ENCODE measurements at regions not wholly inside any gene's neighbourhood (a gene's known extent, or its start where the extent isn't known, plus 50 kb on each side); places are given as distances from the start of the nearest gene placed in this dataset.
A peak's percentile ranks its signal among the peaks of the same experiment; 100 is the strongest.

DNA sequence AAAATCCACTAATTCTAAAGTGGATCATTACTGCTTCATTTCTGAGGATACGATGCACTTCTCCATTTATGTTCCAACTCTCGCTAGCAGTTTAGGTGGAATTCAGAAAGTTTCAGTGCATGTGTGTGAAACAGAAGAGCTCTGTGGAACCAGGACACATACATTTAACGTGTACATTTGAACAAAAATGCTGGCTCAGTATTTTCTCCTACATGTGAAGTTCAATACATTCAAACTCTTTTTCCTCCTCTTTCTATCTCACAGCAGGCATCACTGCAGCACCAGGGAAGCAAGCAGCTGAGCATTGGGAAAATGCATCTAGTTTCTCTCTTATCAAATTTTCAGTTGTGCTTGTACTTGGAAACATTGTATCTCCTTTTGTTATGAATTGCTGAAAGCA is 169.4 kb upstream of the CNTN1 start:
- Histone ChIP-seq H3K27me3 (no peaks in the 10 kb centered on the region), H3K36me3 (no peaks in the 10 kb centered on the region), H3K4me1 (peaks cover 11 to 50% (median 31%) of the 10 kb centered on the region in 10 experiments; a peak in 19 of 20 replicates), H3K4me3 (no peak overlapping the region), H3K9ac (no peak overlapping the region), H3K27ac (no peak overlapping the region), H3K4me2 (no peak overlapping the region), H4K20me1 (no peaks in the 10 kb centered on the region), H3K9me3 (replicated peaks in 1 of 11) (no peaks in the 10 kb centered on the region)
- no peak for TF ChIP-seq Cebpa-rat (IDR thresholded peaks at IDR 0.05)

DNA sequence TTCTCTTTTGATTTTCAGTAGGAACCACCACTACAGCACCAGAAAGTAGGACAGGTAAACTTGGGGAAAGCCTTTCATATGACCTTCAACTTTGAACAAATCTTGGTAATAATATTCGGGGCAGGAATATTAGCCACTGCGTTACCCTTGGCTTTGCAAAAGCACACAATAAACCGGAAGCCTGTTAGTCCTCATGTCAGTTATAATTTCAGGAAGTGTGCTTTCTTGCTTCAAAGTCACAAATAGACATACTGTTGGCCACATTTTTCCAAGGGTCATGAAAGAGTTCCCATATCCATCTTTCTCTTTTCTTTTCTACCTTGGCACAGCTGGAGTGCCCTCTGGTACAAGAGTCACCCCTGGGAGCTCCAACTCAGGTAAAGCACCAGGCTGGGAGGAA is 167.2 kb upstream of the CNTN1 start:
- no peak for TF ChIP-seq Cebpa-rat (IDR thresholded peaks at IDR 0.05)
- no peaks in the 10 kb centered on the region for H3K27me3 ChIP-seq
- peak overlapping the region in 8 of 11 experiments; percentile 39 to 59 (median 52); a peak in 17 of 22 replicates for H3K27ac ChIP-seq
- H4K20me1 ChIP-seq = no peaks in the 10 kb centered on the region
- no peak overlapping the region for H3K4me3 ChIP-seq
- H3K4me2 ChIP-seq = peak overlapping the region; percentile 13 to 70 (median 55); a peak in 20 of 22 replicates
- H3K9me3 ChIP-seq (replicated peaks in 1 of 11) = no peaks in the 10 kb centered on the region
- H3K4me1 ChIP-seq = peaks cover 11 to 39% (median 27%) of the 10 kb centered on the region in 10 experiments; a peak in 19 of 20 replicates
- no peaks in the 10 kb centered on the region for H3K36me3 ChIP-seq
- no peak overlapping the region for H3K9ac ChIP-seq

DNA sequence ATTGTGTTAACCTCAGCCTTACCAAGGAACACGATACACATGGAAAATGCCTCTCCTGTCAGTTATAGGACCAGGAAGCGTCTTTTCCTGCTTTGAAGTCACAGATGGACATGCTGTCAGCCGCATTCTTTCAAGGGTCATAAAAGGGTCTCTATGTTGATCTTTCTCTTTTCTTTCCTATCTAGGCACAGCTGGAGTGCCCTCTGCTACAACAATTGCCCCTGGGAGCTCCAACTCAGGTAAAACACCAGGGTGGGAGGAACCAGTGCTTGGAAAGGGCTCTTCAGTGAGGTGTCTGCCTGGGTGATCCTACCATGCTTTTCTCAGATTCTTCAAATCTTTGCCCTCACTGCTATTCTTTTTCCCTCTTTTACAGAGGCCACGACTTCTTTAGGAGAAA is 157.4 kb upstream of the CNTN1 start:
- Histone ChIP-seq H3K4me1 (no peaks in the 10 kb centered on the region), H3K27me3 (no peaks in the 10 kb centered on the region), H4K20me1 (no peaks in the 10 kb centered on the region), H3K4me2 (no peak overlapping the region), H3K4me3 (no peak overlapping the region), H3K36me3 (no peaks in the 10 kb centered on the region), H3K27ac (no peak overlapping the region), H3K9me3 (replicated peaks in 1 of 11) (no peaks in the 10 kb centered on the region), H3K9ac (no peak overlapping the region)
- no peak for TF ChIP-seq Cebpa-rat (IDR thresholded peaks at IDR 0.05)

DNA sequence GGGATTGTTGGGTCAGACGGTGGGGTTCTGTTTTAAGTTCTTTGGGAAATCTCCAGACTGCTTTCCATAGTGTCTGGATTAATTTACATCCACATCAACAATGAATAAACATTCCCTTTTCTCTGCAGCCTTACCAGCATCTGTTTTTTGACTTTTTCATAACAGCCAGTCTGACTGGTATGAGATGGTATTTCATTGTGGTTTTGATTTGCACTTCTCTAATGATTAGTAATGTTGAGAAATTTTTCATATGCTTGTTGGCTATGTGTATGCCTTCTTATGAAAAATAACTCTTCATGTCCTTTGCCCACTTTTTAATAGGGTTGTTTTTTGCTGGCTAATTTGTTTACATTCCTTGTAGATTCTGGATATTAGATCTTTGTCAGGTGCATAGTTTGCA is 140.8 kb upstream of the CNTN1 start:
- no peak overlapping the region for H3K4me2 ChIP-seq
- no peaks in the 10 kb centered on the region for H3K36me3 ChIP-seq
- no peaks in the 10 kb centered on the region for H3K4me1 ChIP-seq
- no peak for TF ChIP-seq Cebpa-rat (IDR thresholded peaks at IDR 0.05)
- peaks cover 0 to 5% (median 0%) of the 10 kb centered on the region in 11 experiments; a peak in 1 of 22 replicates for H3K9me3 ChIP-seq (replicated peaks in 1 of 11)
- no peak overlapping the region for H3K4me3 ChIP-seq
- no peak overlapping the region for H3K27ac ChIP-seq
- H4K20me1 ChIP-seq = no peaks in the 10 kb centered on the region
- H3K27me3 ChIP-seq = no peaks in the 10 kb centered on the region
- H3K9ac ChIP-seq = no peak overlapping the region

DNA sequence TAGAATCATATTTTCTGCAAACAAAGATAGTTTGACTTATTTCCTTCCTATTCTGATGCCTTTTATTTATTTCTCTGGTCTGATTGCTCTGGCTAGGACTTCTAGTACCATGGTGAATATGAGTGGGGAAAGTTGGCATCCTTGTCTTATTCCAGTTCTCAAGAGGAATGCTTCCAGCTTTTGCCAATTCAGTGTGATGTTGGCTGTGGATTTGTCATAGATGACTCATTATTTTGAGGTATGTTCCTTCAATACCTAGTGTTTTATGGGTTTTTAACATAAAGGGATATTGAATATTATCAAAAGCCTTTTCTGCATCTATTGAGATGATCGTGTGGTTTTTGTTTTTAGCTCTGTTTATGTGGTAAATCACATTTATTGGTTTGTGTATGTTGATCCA is 139.4 kb upstream of the CNTN1 start:
- Histone ChIP-seq H3K27ac (no peak overlapping the region), H3K9ac (no peak overlapping the region), H3K4me1 (no peaks in the 10 kb centered on the region), H3K27me3 (no peaks in the 10 kb centered on the region), H3K9me3 (replicated peaks in 1 of 11) (peaks cover 0 to 5% (median 0%) of the 10 kb centered on the region in 11 experiments; a peak in 1 of 22 replicates), H4K20me1 (no peaks in the 10 kb centered on the region), H3K4me3 (no peak overlapping the region), H3K36me3 (no peaks in the 10 kb centered on the region), H3K4me2 (no peak overlapping the region)
- TF ChIP-seq Cebpa-rat (IDR thresholded peaks at IDR 0.05) = no peak

DNA sequence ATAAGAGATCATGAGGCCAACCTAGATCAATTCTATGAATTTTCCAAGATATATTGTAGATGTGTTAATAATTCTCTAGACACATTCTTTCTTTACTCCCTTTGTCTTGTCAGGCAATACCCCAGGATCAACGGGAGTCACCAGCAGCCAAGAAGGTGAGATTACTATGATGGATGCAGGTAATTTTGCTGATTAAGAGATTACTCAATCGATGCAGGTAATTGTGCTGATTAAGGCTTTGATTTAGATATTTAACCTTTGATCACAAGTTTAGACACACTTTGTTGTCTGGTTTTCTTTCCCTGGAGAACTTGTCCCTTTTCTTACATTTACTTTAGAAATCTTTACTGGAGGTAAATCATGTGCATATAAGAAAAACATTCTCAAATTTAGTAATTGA is 134.3 kb upstream of the CNTN1 start:
- no peak for TF ChIP-seq Cebpa-rat (IDR thresholded peaks at IDR 0.05)
- H3K9me3 ChIP-seq (replicated peaks in 1 of 11) = no peaks in the 10 kb centered on the region
- no peak overlapping the region for H3K27ac ChIP-seq

DNA sequence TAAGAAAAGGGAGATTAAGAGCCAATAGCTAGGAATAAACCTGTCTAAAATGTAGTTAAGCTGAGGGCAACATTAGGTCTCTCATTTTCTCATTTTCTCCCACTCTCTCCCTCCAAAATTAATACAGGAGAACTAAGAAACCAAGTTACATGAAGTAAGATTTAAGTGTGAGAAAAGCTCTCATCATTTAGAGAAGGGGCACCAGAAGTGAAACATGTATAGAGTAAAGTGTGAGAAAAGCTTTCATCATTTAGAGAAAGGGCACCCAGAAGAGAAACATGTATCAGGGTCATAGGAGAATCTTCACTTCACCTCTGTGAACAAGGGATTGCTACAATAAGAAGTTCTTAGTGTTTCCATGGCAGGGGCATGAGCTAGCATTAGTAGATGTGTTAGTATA is 132.4 kb upstream of the CNTN1 start:
- Histone ChIP-seq H3K4me2 (no peak overlapping the region), H3K9me3 (replicated peaks in 1 of 11) (no peaks in the 10 kb centered on the region), H3K4me3 (no peak overlapping the region), H3K36me3 (no peaks in the 10 kb centered on the region), H4K20me1 (no peaks in the 10 kb centered on the region), H3K27me3 (no peaks in the 10 kb centered on the region), H3K4me1 (no peaks in the 10 kb centered on the region), H3K27ac (no peak overlapping the region), H3K9ac (no peak overlapping the region)
- TF ChIP-seq Cebpa-rat (IDR thresholded peaks at IDR 0.05) = no peak

More for the DNA sequence above, 134.3 kb upstream of the CNTN1 start:
- H3K9ac ChIP-seq = no peak overlapping the region
- no peak overlapping the region for H3K4me3 ChIP-seq
- no peaks in the 10 kb centered on the region for H3K4me1 ChIP-seq
- H4K20me1 ChIP-seq = no peaks in the 10 kb centered on the region
- H3K27me3 ChIP-seq = no peaks in the 10 kb centered on the region
- H3K36me3 ChIP-seq = no peaks in the 10 kb centered on the region
- H3K4me2 ChIP-seq = no peak overlapping the region

DNA sequence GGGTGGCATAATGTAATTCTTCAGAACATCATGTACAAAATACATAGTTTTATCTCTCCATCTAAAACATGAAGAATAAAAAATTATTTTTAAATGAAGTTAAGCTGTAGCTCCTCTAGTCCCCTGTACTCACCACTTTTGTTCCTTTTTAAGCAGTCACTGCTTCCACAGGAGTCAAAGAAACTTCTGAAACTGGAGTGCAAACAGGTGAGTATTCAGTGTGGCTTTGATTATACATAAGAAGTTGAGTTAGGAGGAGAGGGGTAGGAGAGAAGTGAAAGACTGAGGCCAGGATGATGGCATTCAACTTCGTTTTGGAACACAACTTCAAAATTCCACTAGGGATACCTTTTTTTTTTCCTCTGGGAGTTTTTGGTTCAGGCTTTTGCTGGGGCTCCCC is 131.4 kb upstream of the CNTN1 start:
- H3K4me1 ChIP-seq = no peaks in the 10 kb centered on the region
- no peak overlapping the region for H3K9ac ChIP-seq
- H3K4me2 ChIP-seq = no peak overlapping the region
- H3K4me3 ChIP-seq = no peak overlapping the region
- no peaks in the 10 kb centered on the region for H3K27me3 ChIP-seq
- H4K20me1 ChIP-seq = no peaks in the 10 kb centered on the region
- H3K9me3 ChIP-seq (replicated peaks in 1 of 11) = no peaks in the 10 kb centered on the region
- H3K36me3 ChIP-seq = no peaks in the 10 kb centered on the region
- TF ChIP-seq Cebpa-rat (IDR thresholded peaks at IDR 0.05) = no peak
- H3K27ac ChIP-seq = no peak overlapping the region

DNA sequence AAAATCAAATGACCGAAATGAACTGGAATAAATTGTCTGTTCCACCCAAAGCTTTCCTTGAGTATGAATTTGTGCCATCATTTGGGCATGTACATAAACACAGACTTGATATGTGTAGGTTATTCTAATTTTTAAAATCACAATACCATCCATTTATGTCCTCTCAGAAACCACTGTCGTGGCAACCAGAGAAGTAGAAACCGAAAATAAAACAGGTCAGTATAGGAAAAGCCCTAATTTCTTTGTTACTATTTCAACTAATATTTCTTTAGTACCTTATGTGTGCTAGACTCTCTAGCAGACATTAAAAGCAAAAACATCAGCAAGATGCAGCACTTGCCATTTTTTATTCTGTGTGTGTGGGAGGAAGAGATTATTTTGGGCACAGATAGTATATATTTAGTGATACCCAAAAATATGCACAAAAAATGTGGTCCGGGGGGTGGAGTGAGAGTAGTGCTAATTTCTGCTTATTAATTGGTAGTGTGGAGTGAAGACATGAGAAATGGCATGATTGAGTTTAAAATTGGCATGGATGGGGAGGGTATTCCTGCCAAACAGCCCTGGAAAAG is 130.8 kb upstream of the CNTN1 start:
- Histone ChIP-seq H3K36me3 (no peaks in the 10 kb centered on the region), H3K27me3 (no peaks in the 10 kb centered on the region), H3K4me1 (no peaks in the 10 kb centered on the region), H3K9ac (no peak overlapping the region), H3K4me3 (no peak overlapping the region), H3K27ac (no peak overlapping the region), H3K4me2 (no peak overlapping the region; a peak in 1 of 22 replicates), H4K20me1 (no peaks in the 10 kb centered on the region), H3K9me3 (replicated peaks in 1 of 11) (no peaks in the 10 kb centered on the region)
- no peak for TF ChIP-seq Cebpa-rat (IDR thresholded peaks at IDR 0.05)

DNA sequence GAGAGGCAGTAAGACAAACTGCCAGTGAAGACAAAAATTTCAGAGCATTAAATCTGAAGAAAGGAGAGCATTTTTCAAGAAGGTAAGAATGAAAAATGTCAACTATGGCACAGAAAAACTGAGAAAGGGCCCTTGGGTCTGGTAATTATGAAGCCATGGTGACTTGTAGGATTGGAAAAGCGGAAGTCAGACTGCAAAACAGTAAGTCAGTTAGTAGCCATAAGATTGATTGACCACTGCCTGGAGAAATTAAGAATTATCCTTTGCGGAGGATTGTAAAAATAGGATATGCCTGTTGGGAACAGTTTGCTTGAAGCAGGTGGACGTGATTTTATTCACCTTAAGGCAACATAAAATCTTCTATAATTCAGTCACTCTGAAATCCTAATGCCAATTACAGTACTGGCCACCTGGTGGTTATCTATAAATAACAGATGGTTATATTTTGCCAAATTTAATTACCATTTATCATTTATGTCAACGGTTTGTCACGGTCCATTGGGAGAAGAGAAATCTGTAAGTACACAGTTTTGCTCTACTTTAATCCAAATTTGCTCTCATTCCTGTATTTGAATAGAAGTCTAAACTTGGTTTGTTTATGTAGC is 127.1 kb upstream of the CNTN1 start:
- Histone ChIP-seq H3K36me3 (no peaks in the 10 kb centered on the region), H3K4me2 (no peak overlapping the region), H3K27me3 (no peaks in the 10 kb centered on the region), H3K27ac (no peak overlapping the region), H4K20me1 (no peaks in the 10 kb centered on the region), H3K9ac (no peak overlapping the region), H3K9me3 (replicated peaks in 1 of 11) (no peaks in the 10 kb centered on the region), H3K4me3 (no peak overlapping the region), H3K4me1 (no peaks in the 10 kb centered on the region)
- TF ChIP-seq Cebpa-rat (IDR thresholded peaks at IDR 0.05) = no peak

All from BLaER1 treated with 17β-estradiol and CSF1 and Interleukin-3, amounts not matched to agents 10 nM and 100 nM (cell line).